A204.1 (cell line): ENCODE measurements at regions not wholly inside any gene's neighbourhood (a gene's known extent, or its start where the extent isn't known, plus 50 kb on each side); places are given as distances from the start of the nearest gene placed in this dataset.

Source experiments
- FAIRE-seq: peaks from 2 replicates; lab custom pipeline; 2012; peaks lifted over from hg19 to GRCh38; lab: Jason Lieb, UNC

GRCh38 chr5:68587171-68587570 is 371.6 kb downstream of the PIK3R1 start:
- no peak for FAIRE-seq

DNA sequence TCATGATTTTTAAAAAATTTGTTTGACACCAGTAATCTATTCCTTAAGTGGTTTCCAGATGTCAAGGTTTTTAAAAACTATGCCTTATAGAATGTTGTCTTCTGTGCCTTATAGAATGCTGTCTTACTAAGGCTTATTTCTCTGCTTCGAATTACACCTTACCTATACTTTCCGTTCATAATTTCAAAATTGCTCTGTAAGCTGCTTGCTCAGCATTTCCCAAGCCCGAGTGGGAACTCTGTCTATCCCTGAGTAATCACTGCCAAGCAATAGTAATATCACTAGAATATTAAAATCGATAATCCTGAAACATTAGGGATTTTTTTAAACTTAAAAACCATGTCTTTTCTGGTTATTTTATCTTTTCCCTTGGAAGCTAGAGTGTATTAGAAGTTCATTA is 376.3 kb downstream of the PIK3R1 start:
- FAIRE-seq, result no peak

DNA sequence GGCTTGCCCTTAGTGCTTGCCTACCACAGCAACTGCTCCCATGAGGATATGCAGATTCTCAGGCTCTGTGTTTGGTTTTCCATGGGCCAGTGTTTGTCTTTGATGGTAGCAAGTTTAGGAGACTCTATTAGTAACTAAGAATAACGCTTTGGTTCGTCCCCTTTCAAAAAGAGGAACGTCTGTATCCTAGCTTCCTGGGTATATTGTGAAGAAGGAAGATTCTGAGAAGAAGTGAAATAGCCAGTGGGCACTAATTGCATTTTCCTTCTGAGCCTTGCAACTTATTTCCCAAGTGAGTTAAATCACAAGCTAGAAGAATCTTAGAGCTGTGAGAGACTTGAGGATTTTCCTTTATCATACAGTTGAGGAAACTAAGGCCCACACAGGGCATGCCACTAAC is 376.8 kb downstream of the PIK3R1 start:
- no peak for FAIRE-seq

DNA sequence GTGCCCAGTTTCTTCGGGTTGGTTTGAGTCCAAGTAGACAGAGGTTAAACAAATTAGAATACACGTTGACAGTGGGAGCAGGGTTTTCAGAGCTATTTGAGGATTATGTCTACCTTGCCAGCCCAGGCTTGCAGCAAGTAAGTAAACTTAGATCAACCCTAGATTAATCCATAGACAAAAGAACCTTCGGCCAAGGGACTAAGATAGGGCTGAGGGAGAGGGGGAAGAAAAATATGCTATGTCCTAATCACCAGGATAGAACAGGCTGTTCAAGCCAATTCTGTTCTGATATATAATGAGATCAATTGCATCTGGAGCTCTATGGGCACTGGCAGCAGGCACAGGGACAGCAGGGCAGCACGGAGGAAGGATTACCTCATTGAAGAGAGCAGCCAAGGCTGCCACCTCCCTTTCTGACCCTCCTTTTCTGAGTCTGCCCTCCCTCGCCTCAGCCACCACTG is 377.7 kb downstream of the PIK3R1 start:
- no peak for FAIRE-seq

GRCh38 chr5:68612972-68613371 is 397.4 kb downstream of the PIK3R1 start:
- FAIRE-seq, result no peak

- no peak for FAIRE-seq
Observed at GRCh38 chr5:68618501-68618900, 402.9 kb downstream of the PIK3R1 start.

DNA sequence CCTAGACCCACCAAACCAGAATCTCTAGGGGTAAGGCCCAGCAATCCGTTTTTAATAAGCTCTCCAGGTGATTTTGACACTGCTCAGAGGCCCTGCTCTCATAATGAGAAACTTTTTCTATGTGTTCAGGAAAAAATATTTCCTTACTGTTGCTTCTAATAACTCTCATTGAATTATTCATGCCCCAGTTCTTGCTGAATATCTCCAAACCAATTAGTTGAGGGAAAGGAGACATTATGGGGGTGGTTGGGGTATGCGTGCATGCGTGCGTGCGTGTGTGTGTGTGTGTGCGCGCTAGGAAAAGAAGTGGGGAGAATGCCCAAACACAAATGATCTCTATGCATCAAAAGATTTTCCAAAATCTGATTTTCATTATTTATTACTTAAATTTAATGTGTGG is 411.4 kb downstream of the PIK3R1 start:
- FAIRE-seq, result no peak

DNA sequence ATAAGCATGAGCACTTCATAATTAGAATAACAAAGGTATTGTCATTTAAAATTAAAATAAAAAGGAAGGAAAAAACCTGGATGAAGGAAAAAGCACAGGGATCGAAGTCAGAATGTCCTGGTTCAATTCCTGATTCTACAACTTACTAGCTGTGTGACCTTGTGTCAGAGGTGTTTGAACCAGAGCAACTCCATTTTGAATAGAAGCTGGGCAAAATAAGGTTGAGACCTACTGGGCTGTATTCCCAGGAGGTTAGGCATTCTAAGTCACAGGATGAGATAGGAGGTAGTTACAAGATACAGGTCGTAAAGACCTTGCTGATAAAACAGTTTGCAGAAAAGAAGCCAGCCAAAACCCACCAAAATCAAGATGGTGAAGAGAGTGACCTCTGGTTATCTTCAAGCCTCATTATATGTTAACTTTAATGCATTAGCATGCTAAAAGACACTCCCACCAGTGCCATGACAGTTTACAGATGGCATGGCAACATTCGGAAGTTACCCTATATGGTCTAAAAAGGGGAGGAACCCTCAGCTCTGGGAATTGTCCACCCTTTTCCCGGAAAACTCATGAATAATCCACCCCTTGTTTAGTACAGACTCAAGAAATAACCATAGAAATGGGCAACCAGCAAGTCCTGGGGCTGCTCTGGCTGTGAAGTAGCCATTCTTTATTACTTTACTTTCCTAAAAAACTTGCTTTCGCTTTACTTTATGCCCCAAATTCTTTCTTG is 412.7 kb downstream of the PIK3R1 start:
- no peak for FAIRE-seq

DNA sequence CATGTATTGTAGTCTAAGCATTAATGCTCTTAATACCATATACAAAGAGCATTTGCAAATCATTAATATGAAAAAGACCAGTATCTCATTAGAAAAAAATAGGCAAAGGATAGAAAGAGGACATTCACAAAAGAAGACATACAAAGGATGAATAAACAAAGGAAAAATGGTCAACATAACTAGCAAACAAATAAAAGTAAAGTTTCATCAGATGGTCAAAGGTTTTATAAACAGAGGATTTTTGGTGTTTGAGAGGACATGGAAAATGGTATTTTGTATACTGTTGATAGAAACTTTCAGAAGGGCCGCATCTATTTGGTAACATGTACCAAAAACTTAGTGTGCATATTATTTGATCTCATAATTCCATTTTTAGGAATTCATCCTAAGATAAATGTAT is 414.8 kb downstream of the PIK3R1 start:
- no peak for FAIRE-seq

- no peak for FAIRE-seq
Observed at GRCh38 chr5:68631884-68632283, 416.3 kb downstream of the PIK3R1 start.

- no peak for FAIRE-seq
Observed at GRCh38 chr5:68641211-68641610, 425.7 kb downstream of the PIK3R1 start.

GRCh38 chr5:68643064-68643463 is 427.5 kb downstream of the PIK3R1 start:
- no peak for FAIRE-seq

DNA sequence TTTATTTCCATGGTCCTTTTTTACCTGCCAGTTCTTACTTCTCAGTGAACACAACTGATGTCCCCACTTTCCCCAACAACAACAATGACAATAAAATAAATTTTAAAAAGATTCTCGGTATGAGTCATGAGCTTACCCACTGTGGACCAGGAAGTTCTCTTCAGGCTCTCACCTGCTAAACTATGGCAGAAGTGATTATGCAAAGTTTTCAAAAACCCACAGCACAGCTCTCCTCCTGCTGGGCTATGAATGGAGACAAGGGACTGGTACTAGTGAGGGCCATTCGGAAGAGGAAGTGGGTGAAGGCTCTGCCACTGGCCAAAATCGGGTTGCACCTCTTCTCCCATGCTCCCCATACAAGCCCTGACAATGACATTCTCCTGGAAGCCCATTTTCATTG is 429.4 kb downstream of the PIK3R1 start:
- no peak for FAIRE-seq

- FAIRE-seq, result no peak
Observed at GRCh38 chr5:68646144-68646543, 430.6 kb downstream of the PIK3R1 start.

DNA sequence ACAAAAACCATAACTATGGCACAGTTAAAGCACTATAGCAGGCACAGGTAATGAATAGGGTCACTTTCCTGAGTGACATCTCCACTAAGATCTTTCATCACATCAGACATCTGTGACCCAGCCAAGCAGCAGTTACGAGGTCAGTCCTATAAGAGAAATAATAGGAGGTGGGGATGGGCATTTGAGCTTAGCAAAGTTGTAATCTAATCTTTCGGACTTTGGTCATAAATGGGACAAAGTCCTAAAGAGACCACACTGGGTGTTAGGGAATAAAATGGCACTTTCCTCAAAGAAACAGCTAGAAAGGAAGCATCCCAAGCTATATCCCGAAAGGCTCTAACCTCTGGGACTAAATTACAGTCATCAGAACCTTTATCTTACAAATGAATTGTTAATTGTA is 432.2 kb downstream of the PIK3R1 start:
- FAIRE-seq, result no peak

- FAIRE-seq, result no peak
Observed at GRCh38 chr5:68648944-68649857, 433.6 kb downstream of the PIK3R1 start.

DNA sequence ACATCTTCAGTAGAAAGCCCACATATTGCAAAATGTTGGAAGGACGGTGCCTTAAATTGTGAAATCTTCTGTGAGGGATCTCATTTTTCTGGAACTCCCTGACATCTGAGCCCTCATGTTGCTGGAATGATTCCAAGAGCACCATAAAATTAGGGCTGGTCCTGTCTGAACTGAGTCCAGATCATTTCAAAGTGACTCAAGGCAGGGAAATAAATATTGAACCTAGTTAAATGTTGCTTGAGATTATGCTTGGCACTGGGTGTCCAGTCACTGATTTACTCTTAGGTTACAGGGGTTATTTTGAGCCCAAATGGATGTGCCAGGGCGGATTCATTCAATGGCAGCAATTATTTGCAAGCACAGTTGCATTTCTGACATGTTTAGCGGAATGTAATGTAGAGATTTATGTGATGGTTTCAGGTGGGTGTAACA is 437.0 kb downstream of the PIK3R1 start:
- FAIRE-seq, result no peak

GRCh38 chr5:68653471-68653870 is 437.9 kb downstream of the PIK3R1 start:
- FAIRE-seq, result no peak

DNA sequence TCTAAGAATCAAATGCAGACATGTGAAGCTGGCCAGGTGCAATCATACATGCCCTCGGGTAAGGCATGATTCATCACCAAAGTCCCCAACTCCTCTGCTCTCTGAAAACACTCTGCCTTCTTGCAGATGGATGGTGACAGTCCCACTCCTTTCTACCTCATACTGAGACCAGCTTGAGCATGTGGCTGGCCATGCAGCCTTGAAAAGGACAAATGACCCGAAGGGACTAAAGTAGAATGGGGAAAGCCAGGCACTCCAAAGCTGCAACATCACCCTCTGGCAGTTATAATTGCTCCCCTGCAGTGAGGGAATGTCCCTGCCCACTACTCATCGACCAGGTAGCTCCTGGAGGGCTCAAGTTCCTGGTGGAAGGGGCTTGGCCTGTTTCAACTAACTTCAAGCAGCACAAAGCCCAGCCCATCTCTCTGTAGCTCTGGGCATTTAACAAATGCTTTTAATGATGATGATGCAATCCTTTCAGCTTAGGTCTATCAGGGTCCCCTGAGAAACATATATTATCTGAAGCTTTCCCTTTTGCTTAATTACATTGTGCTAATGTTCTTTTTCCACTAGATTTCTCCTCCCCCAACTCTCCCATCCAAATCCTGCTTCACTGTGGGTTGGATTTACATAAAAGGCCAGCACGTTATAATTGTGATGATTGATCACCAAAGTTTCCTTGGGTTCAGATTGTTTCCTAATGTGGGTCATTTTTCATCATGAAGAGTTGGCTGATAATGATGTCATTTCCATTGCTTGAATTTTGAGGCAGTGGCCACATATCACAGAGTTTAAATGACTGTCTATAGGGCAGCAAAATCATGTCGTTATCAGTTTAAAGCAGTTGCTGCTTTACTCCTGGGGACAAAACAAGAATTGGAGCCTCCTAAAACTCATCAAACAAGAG is 436.5 kb upstream of the SLC30A5 start:
- no peak for FAIRE-seq

- no peak for FAIRE-seq
Observed at GRCh38 chr5:68658810-68659372, 434.9 kb upstream of the SLC30A5 start.

DNA sequence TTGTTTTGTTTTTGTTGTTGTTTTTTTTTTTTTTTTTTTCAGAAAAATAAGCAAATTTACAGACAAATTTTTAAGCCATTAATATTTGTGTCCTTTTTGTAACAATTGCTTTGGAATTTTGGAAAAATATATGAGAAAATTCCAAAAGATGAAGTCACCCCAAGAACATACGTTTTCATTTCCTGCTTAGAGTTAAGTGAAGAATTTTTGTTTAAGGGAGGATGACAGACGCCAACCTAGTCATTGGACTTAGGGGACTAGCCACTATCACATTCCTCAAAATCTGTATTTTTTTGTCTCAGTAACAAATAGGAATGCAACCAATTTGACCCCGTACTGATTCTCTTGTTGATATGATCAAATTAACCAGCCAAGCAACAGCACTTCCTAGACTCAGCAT is 433.9 kb upstream of the SLC30A5 start:
- no peak for FAIRE-seq

GRCh38 chr5:68661237-68661636 is 432.6 kb upstream of the SLC30A5 start:
- FAIRE-seq, result no peak
